GM18507 (cell line): ENCODE measurements at regions not wholly inside any gene's neighbourhood (a gene's known extent, or its start where the extent isn't known, plus 50 kb on each side); places are given as distances from the start of the nearest gene placed in this dataset.

Experiments used
- DNase-seq: peaks from one replicate; pipeline ENCODE4 v3.0.0; 2011; ENCODE audit warnings: low read depth; ENCODE audit not compliant: insufficient read length; ENCODE audit errors: extremely low spot score
- FAIRE-seq: peaks from 2 replicates; lab custom pipeline; 2011; peaks lifted over from hg19 to GRCh38; lab: Jason Lieb, UNC

DNA sequence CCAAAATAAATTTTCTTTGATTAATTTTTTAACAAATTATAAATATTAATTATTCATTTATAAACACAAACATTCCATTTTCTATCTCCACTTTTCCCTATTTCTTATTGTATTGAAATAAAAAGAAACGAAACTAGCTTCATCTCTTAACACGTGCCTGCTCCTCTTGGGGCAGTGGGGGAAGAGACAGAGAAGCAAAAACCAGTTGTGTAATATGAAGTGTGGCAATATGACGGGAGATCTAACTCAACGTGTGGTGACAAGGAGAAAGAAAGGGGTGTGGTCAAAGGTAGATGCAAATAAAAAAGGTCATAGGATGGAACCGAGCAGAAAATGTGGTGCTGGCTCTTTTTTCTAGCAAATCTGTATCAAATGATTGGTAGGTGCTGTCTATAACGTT, 106.9 kb upstream of the SLC8A1 start:
- DNase-seq, result no peak
- no peak for FAIRE-seq

DNA sequence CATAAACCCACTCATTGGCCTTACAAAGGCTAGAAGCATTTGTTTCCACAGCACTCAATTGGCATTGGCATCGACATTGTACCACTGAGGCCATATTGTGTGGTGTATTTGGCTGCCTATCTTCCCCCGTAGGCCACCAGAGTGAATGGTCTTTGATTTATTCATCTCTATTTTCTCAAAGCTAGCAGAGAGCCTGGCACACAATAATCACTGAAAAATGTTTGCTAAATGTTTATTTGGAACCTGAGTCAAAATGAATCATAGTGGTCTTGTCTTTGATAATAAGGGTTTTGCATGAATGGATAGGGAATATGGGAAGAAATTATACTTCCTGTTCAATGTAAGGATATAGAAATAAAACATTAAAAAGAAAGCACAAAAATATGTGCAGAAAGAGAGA, 107.3 kb upstream of the SLC8A1 start:
- no peak for FAIRE-seq

DNA sequence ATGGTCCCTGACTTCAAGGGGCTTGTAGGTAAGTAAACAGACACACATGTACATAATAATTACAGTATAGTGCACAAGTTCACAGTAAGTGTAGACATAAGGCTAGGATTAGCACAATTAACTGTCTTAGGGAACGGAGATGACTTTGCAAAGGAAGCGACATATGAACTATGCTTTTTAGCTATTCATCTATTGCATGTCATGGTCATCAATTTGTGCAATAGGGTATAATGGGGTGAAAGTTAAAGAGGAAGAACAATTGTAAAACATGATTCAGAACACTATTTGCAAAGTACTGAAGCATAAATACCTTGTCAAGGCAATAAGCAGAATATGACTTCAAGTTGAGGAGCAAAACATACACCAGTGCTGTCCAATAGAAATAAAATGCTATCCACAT, 112.3 kb upstream of the SLC8A1 start:
- FAIRE-seq, result no peak
- no peak for DNase-seq

More for the DNA sequence above, 107.3 kb upstream of the SLC8A1 start:
- DNase-seq, result no peak

DNA sequence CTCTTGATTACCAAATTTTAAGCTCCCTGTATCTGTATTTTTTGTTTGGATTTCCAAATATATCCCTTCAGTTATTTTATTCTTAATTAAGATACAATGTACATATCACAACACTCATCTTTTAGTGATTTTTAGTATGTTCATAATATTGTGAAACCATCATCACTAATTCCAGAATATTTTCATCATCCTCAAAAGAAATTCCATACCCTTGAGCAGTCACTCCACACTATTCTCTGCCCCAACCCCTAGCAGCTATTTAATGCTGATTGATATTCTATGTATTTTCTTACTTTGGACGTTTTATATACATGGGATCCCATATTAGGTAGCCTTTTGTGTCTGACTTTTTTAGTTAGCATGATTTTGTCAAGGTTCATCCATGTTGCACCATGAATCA, 127.4 kb upstream of the SLC8A1 start:
- no peak for FAIRE-seq
- DNase-seq, result no peak

DNA sequence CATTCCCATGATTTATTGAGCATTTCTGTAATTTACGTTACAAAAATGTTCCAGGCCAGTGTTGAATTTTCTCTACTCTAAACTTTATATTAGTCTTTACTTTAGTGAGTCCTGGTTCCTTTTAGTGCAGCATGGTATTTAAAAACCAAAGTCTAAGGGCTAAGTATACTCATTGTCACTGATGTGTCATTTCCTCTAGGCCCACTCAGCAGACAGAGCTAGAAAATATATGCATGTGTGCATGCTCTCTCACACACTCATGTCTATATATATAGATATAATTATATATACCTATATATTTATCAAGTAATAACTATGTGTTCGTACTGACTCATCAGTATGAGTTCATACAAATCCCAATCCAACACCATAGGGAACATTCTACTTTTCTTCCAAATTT, 132.5 kb upstream of the SLC8A1 start:
- DNase-seq, result no peak

DNA sequence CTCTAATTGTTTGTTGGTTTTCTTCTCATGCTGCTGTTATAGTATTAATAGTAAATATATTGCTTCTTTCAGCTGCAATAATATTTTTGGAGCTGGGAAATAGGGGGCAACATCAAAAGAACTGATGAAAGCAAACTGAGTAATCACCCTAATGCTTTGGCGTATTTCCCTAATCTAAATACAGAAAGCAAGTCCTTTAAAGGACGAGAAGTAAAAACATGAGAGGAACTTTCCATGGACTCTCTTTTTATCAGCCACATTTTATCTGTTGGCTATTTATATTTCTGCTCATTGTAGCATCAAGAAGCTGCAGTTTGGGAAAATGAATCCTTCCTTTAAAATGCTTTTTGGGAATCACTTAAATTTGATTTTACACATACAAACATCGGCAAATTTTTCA, 139.9 kb upstream of the SLC8A1 start:
- FAIRE-seq, result no peak

More for the DNA sequence above, 132.5 kb upstream of the SLC8A1 start:
- no peak for FAIRE-seq

DNA sequence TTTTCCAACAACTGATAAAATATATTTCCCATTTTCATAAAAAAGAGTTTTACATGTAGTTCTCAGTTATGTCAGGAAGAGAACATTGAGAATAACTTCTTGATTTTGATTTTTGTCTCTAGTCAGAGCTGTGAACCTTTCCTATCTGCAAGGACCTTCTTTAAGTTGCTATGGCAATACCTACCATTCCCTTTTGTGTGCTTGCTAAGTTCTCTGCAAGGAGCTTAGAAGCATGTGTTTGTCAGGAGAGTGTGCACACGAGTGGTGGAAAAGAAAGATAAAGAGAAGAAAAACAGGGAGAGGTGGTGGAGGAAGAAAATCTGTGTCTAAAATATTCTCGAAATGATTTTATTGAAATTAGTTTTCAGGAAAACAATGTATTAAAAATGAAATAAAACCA, 140.3 kb upstream of the SLC8A1 start:
- no peak for DNase-seq
- FAIRE-seq, result no peak

More for the DNA sequence above, 139.9 kb upstream of the SLC8A1 start:
- no peak for DNase-seq

DNA sequence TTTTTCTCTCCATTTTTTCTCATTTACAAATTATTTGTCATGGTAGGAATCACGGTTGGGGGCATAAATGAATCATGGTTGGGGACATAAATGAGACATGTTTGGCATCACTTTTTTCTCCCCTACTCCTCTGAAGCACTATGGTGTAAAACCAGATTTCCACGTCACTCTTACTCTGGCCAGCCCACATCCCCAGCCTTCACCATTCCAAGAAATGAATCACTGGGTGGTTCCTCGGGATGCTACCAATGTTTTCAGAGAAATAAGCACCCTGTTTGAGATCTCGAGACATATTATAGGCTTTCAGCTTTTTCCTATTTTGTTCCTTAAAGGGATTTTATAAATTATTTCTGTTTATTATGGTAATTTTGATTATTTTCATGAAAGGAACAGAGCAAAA, 155.0 kb upstream of the SLC8A1 start:
- FAIRE-seq, result no peak
- no peak for DNase-seq

DNA sequence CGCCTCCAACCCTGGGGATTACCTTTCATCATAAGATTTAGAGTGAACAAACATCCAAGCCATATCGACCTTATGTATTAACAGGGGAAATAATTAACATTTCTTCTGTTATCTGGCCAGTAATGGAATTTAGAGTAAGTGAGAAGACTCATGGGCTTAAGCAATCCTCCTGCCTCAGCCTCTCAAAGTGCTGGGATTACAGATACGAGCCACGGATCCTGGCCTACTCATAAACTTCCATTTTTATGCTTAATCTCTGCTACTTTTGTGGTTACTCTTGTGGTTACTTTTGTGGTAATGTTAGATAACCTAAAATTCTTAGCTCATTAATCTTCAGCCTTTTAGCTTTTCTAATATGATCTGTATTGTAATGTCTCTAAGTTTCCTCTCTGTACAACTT, 159.3 kb upstream of the SLC8A1 start:
- FAIRE-seq (no peak), DNase-seq (no peak)

DNA sequence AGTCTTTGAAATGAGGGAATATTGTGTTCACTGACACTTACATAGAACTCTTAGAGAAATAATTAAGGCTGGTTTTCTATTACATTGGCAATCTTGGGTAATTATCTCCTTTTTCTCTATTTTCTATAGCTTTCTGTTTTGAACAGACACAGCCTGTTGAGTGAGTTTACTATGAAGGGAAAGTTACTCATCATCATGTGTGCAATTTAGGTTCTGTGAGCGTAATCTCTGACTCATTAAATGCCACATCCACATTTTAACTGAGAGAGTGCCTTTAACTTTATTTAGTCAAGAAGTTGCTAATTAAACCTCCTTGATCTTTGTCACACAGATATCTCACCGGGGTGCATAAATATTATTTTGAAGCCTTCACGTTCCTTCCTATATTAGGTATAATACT, 174.0 kb upstream of the SLC8A1 start:
- DNase-seq (no peak), FAIRE-seq (no peak)

DNA sequence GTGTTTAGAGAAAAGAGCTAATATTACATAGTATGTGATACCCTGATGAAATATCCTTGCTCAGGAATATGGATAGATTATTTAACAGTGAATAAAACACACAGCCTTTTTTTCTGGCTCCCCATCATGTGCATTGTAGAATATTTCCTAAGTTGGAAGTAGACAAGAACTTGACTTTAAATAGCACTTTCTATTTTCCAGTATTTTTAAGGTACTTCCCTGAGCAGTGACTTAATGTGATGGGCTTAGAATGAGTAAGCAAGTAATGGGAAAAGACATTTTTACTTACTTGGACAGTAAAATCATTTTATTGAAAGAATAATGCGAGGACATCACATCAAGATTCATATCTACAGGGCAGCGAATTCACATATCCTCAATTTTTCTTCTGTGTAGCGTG, 176.7 kb upstream of the SLC8A1 start:
- no peak for DNase-seq
- no peak for FAIRE-seq

DNA sequence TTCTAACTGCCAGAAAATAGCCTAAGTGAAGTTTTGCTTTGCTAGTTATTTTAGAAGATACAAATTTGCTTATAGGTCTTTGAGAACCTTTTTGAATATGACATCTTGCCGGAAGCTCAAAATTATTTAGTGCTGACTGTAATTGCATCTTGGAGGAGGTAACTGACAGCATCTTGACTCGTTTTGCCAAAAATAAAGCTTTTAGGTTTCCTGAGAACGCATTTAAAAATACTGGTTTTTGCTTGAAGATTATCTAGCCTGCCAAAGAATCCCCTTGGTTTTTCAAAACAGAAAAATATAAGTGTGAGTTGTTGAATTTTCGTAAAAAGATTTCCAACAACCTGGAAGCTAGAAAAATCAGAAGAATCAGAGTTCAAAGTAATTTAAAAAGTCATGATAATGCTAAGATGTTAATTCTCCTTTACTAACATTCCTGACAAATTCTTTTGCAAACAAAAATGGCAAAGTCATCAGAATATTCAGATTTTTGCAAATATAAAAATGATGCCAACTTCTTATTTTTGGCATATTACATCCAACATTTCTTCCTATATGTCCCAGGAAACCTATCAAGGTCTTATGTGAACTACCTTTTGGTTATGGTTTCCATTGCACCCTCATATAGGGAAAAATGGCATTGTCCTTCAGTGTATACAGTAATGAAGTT, 178.0 kb upstream of the SLC8A1 start:
- FAIRE-seq, result no peak
- DNase-seq, result no peak

DNA sequence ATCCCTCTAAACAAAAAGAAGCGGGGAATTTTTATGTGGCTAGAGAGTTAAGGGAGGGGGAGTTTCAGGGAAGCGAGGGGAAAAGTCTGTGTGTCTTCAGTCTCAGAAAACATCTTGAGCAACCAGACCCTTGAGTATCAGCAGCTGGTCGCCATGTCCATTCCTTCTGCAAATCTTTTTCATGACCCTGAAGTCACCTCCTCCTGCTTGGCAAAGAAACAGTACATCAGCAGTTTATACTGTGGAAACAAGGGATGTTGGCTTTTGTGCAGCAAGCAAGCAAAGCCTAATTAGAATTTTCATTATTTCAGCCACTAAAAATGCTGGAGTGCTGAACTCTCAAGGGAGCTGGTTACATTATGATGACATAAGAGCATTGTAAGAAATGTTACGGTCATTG, 187.4 kb upstream of the SLC8A1 start:
- DNase-seq, result no peak
- no peak for FAIRE-seq

DNA sequence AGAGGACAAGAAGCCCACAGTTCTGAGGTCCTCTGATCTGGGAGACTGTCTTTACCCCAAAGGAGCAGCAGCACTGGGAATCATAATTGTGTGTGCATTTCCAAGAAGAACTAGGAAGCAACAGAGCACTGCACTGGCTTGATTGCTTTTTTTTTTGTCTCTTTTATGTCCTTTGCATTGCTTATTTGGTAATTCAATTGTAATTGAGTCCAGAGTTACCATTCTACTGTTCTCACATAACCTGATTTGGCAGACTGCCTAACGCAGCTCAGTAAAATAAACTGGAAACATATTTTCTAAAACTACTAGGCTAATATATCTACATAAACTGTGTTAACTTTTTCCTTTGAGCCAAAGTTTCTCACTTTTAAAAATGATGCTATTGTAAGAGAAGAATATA, 190.3 kb upstream of the SLC8A1 start:
- no peak for FAIRE-seq
- no peak for DNase-seq

DNA sequence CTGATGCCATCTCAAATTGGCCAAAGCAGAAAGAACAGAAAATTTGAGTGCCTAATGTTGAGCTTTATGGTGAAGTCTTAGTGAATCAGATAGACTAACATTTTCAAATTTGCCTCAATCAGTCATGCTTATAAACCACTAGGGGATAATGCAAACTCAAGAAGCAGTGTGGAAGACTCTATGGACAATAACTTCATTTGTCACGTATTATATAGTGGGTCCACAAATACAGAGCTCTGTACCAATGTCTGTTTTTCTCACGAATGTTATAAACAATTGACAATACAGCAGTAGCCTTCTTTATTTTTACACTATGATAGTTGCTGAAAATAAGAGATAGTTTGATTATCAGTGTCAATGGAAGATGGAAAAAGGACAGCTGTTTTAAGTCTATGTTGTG, 190.8 kb upstream of the SLC8A1 start:
- DNase-seq (no peak), FAIRE-seq (no peak)

DNA sequence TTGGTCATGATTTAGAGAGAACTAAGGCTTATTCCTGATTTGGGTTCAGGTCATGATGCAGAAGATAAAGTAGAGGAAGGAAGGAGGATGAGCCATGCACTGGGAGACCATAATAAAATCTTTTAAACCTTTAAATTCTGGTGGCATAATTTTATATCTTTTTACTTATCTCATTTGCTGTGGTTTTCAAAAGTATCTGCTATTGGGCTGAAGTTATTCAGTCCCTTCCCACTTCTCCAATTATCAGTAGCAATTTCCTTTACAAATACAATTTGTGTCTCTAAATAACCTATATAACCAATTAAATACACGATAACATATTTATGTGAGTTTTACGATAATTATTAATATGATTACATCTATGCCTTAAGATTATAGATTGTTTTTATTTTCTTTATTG, 194.8 kb upstream of the SLC8A1 start:
- DNase-seq (no peak), FAIRE-seq (no peak)

DNA sequence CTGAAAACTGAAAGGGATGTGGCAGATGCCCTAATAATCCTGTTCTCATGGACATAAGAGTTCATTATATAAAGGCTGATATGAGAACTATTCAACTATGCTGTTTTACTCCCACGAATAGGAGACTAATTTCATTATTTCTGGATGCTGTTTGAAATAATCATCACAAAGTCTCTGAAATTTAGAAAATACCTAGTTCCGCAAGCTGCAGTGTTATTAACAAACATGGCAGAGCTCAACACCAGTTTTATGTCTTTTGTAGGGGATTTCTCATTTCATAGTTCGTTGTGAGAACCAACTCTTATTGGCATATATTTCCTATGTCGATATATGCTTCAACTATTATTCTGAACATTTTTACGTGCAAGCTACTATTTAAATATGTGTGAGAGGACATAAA, 200.3 kb upstream of the SLC8A1 start:
- no peak for FAIRE-seq

DNA sequence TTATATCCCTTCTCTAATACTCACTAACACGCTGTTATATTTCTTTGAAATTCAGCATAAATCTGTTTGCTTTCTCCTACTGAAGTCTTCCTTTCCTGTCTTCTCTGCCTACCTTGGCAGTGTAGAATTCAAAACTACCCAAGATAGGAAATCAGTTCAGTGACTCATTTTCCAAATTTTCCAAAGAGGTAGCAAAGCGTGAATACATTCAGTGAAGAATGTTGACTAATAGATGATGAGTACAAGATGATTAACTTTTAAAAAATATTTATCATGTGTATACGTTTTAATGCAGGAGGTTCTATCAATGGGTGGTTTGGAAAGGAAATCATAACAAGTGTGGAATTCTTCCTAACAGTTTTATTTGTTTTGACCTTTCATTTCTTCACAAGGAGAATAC, 201.9 kb upstream of the SLC8A1 start:
- no peak for FAIRE-seq
- DNase-seq, result no peak

More for the DNA sequence above, 200.3 kb upstream of the SLC8A1 start:
- DNase-seq, result no peak

DNA sequence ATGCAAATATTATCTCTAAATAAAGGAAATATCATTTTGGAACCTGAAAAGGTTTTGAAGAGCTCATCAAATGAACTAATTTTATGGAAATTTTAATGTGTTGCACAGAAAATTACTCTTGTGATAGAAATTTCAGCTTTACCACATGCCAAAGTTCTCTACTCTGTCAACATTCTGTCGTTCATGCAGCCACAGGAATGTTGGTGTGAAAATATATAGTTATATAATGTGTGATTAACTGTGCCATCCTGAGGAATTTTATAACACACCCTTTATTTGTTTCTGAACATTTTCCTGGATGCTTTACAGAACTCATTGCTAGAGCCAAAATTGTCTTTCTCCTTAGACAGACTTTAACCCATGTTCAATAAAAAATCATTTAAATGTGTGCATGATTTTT, 202.5 kb upstream of the SLC8A1 start:
- FAIRE-seq (no peak), DNase-seq (no peak)

DNA sequence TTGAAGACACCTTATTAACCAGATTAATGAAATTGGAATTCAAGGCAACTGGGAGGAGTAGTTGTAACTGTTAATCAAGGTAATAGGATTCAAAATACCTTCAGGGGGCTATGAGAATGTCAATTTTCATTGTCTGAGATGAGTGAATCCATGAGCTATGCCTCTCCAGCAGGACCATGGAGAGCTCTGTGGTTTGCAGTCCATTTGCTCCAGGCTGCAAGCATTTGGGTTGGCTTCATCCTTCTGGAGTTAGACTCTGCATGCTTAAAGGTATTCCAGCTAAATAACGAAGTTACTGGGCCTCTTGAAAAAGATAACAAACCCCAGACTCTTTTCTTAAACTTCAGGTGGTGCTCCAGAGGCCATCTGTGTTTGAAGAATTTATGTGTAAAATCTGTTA, 207.1 kb upstream of the SLC8A1 start:
- DNase-seq (no peak), FAIRE-seq (no peak)

DNA sequence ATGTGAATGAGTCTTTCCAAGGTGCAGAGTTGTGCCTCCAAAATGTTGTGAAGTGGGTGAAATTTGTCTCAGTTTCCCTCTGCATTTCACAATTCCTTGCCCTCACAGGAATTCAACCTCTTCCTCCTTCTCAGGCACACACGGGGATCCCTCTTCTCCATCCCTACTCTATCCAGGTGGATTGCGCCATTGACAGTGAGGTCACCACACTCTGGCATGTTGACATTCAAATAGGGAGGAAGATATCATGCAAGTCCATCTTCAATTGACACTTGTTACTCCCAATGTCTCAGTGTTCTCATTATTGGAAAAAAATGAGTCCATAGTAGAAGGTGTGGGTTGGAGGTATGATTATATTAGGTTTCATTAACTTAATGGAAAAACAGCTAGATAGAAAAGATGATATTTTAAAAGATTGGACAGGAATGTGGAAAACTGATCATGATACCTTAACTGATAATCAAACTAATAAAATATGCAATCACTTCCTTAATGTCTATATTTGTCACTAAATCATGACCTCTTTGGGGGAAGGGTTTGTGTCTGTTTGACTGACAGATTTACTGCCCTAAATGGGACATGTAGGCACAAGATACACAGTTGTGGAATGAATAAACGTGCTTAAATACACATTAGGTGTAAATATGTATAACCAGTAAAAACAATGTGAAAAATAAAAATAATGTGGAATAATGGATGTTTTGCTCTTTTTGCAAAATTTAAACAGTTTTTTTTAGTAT, 213.8 kb upstream of the SLC8A1 start:
- FAIRE-seq (no peak), DNase-seq (no peak)
